Gastroesophageal sphincter (tissue), 3 donors: ENCODE measurements at regions not wholly inside any gene's neighbourhood (a gene's known extent, or its start where the extent isn't known, plus 50 kb on each side); places are given as distances from the start of the nearest gene placed in this dataset.
"Not testable (repeated sequence)": the region's sequence is repeated elsewhere in the genome, so short reads cannot be mapped to it uniquely, and the experiment has no call there.

Source experiments
- CTCF ChIP-seq, 4 experiments: fragments of 200-600 bp in 2 of 4; fragments of 450-650 bp in 2 of 4; sonication (generic) in 1 of 4; IDR thresholded peaks; one replicate each; pipeline ENCODE4 v1.5.1; 2017 to 2019; ENCODE audit warnings: antibody characterized with exemption in 4 of 4, mild to moderate bottlenecking in 2 of 4, moderate library complexity in 2 of 4
- EP300 ChIP-seq: sonication (generic); formaldehyde crosslinking; IDR thresholded peaks from one replicate; pipeline ENCODE4 v1.6.1; 2017; ENCODE audit warnings: antibody characterized with exemption, mild to moderate bottlenecking

GRCh38 chr12:131283862-131284825 is 330.4 kb downstream of the ADGRD1 start:
- not testable (repeated sequence) for TF ChIP-seq CTCF (IDR thresholded peaks at IDR 0.05); EP300
